ENCODE measurements at regions not wholly inside any gene's neighbourhood (a gene's known extent, or its start where the extent isn't known, plus 50 kb on each side); places are given as distances from the start of the nearest gene placed in this dataset.
A peak's percentile ranks its signal among the peaks of the same experiment; 100 is the strongest.
"Not testable (repeated sequence)": the region's sequence is repeated elsewhere in the genome, so short reads cannot be mapped to it uniquely, and the experiment has no call there.

DNA sequence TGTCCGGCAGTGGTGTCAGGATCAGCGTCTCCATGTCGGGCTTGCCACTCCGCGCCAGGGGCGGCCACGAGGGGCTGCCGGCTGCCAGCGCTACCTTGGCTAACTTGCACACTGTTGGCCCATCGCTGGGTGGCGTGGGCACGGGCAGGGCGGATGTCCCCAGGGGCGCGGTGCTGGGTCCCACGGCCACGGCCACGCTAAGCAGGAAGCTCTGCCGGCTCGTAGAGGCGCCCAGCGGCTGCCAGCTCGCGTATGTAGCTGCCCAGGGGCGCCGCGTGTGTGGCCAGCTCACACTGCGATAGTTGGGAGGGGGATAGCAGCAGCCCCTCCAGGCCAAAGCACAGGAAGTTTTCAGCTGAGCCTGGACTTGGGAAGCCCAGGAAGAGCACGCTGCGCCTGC lies 249.4 kb downstream of the ANKRD30B start:
- H3K4me3 Mint-ChIP-seq, result no peak overlapping the region
- ATAC-seq (no peak), DNase-seq (no peak)
- no peak overlapping the region for H3K27ac Mint-ChIP-seq
- H3K36me3 Mint-ChIP-seq, result no peaks in the 10 kb centered on the region
- CTCF ChIA-PET, result no interaction called here
- H3K9me3 Mint-ChIP-seq (ENCODE audit: low read depth), result no peaks in the 10 kb centered on the region
- H3K4me1 Mint-ChIP-seq, result no peaks in the 10 kb centered on the region
- H3K27me3 Mint-ChIP-seq, result no peaks in the 10 kb centered on the region

DNA sequence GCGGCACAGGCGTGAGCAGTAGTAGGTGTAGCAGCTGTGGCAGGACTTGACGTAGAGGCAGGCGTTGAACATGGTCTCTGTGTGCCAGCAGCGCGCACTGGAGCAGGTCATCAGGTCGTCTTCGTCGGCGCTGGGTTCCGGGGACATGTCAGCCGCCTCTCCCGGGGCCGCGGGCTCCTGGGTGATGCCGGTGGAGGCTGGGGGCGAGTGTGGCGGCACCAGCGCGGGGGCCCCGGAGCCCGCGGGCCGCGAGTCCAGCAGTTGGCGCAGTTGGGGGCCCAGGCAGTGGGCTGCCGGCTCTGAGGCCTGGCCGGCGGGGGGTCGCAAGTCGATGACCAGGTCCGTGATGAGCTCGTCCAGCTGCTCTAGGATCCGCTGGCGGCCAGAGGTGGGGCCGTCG lies 249.9 kb downstream of the ANKRD30B start:
- DNase-seq; H3K9me3 Mint-ChIP-seq (ENCODE audit: low read depth); ATAC-seq; H3K4me1 Mint-ChIP-seq; H3K36me3 Mint-ChIP-seq; H3K27ac Mint-ChIP-seq; H3K27me3 Mint-ChIP-seq; CTCF ChIA-PET; H3K4me3 Mint-ChIP-seq: not testable (repeated sequence)

DNA sequence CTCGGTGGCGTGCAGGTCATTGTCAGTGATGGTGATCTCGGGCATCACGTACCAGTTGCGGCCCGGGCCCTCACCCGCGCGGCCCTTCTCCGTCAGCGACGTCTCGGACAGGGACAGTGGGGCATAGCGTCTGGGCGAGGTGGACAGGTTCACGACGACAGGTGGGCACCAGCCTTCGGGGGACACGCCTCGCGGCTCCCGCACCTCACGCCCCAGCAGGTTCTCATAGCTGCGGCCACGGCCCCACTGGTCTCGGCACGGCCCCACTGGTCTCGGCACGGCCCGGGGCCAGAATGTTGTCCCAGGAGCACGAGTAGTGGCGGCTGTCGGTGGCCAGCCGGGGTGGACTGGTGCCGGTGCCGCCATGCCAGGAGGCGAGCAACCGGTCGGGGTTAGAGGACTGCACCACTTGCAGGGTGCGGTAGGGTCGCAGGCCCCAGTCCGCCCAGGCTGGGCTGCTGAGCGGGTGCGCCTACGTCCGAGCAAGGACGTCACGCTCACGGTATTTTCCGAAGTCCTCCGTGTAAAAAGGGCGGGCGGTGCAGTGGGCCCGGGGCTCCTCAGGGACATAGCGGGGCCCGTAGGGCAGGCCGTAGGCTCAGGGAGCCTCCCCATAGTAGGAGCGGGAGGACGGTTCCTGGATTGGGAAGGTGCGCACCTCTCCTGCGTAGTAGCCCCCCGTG lies 250.5 kb downstream of the ANKRD30B start:
- H3K27me3 Mint-ChIP-seq; H3K4me3 Mint-ChIP-seq; H3K9me3 Mint-ChIP-seq (ENCODE audit: low read depth); DNase-seq; ATAC-seq; H3K27ac Mint-ChIP-seq; CTCF ChIA-PET; H3K4me1 Mint-ChIP-seq; H3K36me3 Mint-ChIP-seq: not testable (repeated sequence)

DNA sequence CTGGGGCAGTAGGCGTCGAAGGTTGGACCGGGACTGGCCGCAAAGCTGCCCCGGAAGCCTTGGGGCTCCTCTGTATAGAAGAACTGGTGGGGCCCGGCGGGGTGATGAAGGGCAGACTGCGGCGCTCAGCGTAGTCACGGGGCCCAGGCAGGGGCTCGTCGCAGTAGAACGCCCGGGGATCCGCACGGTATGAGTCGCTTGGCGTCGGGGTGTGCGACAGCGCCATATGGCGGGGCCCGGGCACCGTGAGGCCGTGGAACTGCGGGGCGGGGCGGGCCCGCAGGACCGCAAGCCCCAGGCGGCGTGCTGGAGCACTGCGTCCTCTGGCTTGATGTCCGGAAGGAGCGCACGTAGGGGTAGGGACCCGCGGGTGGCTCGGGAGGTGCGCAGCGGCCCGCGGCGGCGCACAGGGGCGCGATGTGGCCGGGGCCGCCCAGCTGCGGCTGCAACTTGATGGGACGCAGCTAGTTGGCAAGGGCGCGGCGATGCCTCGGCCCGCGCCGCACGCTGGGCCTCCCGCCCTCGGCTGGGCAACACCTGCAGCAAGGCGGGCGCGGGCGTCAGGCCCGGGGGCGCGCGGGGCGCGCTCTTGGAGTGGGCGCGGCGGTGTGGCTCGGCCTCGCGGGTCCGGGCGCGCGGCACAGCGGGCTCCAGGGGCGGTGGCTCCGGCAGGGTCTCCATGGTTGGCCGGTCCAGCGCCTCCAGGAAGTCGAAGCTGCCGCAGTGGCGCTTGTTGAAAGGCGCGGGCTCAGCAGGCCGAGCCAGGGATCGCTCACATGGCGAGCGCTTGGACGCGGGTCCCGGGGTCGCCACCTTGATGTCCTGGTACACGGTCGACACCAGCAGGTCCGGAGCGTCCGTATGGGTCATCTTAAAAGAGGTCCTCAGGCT lies 251.4 kb downstream of the ANKRD30B start:
- Mint-ChIP-seq H3K36me3 (no peaks in the 10 kb centered on the region), H3K4me1 (no peaks in the 10 kb centered on the region), H3K4me3 (no peak overlapping the region), H3K9me3 (ENCODE audit: low read depth) (no peaks in the 10 kb centered on the region), H3K27me3 (no peaks in the 10 kb centered on the region), H3K27ac (no peak overlapping the region)
- ATAC-seq (no peak), DNase-seq (no peak)
- CTCF ChIA-PET, result no interaction called here

- DNase-seq; H3K27me3 Mint-ChIP-seq; H3K9me3 Mint-ChIP-seq (ENCODE audit: low read depth); H3K27ac Mint-ChIP-seq; H3K4me3 Mint-ChIP-seq; ATAC-seq; H3K4me1 Mint-ChIP-seq; H3K36me3 Mint-ChIP-seq; CTCF ChIA-PET: not testable (repeated sequence)
These were observed 252.4 kb downstream of the ANKRD30B start for GRCh38 chr18:15000119-15001037.

- H3K9me3 Mint-ChIP-seq (ENCODE audit: low read depth); H3K27me3 Mint-ChIP-seq; H3K27ac Mint-ChIP-seq; H3K4me3 Mint-ChIP-seq; ATAC-seq; H3K4me1 Mint-ChIP-seq; H3K36me3 Mint-ChIP-seq; CTCF ChIA-PET; DNase-seq: not testable (repeated sequence)
These were observed 253.2 kb downstream of the ANKRD30B start for GRCh38 chr18:15001038-15001794.

GRCh38 chr18:15001795-15002107 lies 253.8 kb downstream of the ANKRD30B start:
- ATAC-seq, result peak; percentile 45
- H3K4me1 Mint-ChIP-seq; CTCF ChIA-PET; H3K9me3 Mint-ChIP-seq (ENCODE audit: low read depth); H3K27ac Mint-ChIP-seq; H3K36me3 Mint-ChIP-seq; DNase-seq; H3K4me3 Mint-ChIP-seq; H3K27me3 Mint-ChIP-seq: not testable (repeated sequence)

- H3K36me3 Mint-ChIP-seq; H3K4me1 Mint-ChIP-seq; H3K9me3 Mint-ChIP-seq (ENCODE audit: low read depth); ATAC-seq; H3K27ac Mint-ChIP-seq; DNase-seq; CTCF ChIA-PET; H3K4me3 Mint-ChIP-seq; H3K27me3 Mint-ChIP-seq: not testable (repeated sequence)
These were observed 254.8 kb downstream of the ANKRD30B start for GRCh38 chr18:15002765-15003164.

GRCh38 chr18:15003231-15003630 lies 255.3 kb downstream of the ANKRD30B start:
- ATAC-seq; DNase-seq; H3K36me3 Mint-ChIP-seq; CTCF ChIA-PET; H3K27me3 Mint-ChIP-seq; H3K9me3 Mint-ChIP-seq (ENCODE audit: low read depth); H3K4me3 Mint-ChIP-seq; H3K4me1 Mint-ChIP-seq; H3K27ac Mint-ChIP-seq: not testable (repeated sequence)

DNA sequence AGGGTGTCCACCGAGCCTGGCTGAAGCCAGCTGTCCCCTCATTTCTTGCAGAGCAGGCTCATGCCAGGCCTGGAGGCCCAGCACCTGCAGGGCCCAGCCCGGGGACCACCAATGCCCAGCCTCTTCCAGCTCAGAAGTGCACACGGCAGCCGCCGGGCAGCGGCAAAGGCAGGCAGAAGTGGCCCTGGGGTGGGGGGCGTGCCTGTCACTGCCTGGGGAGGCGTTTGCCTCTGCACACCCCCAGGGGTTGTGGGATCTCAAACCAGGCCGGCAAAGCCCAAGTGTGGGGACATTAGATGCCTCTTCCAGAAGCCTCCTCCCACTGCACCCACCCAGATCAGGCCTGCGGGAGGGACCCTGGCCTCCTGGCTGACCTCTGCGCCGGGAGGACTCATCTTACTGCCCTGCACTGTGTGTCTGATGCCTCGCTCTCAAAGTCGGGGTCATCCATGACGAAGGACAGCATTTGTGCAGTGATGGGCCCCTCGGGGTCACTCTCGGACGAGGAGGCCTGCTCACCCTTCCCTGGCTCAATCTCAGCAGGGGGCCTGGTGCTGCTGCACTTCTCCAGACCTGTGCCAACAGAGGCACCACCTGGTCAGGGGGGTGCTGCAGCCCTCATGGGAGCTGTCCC lies 255.8 kb downstream of the ANKRD30B start:
- H3K4me3 Mint-ChIP-seq; H3K36me3 Mint-ChIP-seq; ATAC-seq; H3K9me3 Mint-ChIP-seq (ENCODE audit: low read depth); H3K27me3 Mint-ChIP-seq; H3K4me1 Mint-ChIP-seq; CTCF ChIA-PET; H3K27ac Mint-ChIP-seq; DNase-seq: not testable (repeated sequence)

- H3K27me3 Mint-ChIP-seq; H3K36me3 Mint-ChIP-seq; H3K4me3 Mint-ChIP-seq; H3K9me3 Mint-ChIP-seq (ENCODE audit: low read depth); DNase-seq; H3K27ac Mint-ChIP-seq; H3K4me1 Mint-ChIP-seq; CTCF ChIA-PET; ATAC-seq: not testable (repeated sequence)
These were observed 256.4 kb downstream of the ANKRD30B start for GRCh38 chr18:15004270-15004973.

DNA sequence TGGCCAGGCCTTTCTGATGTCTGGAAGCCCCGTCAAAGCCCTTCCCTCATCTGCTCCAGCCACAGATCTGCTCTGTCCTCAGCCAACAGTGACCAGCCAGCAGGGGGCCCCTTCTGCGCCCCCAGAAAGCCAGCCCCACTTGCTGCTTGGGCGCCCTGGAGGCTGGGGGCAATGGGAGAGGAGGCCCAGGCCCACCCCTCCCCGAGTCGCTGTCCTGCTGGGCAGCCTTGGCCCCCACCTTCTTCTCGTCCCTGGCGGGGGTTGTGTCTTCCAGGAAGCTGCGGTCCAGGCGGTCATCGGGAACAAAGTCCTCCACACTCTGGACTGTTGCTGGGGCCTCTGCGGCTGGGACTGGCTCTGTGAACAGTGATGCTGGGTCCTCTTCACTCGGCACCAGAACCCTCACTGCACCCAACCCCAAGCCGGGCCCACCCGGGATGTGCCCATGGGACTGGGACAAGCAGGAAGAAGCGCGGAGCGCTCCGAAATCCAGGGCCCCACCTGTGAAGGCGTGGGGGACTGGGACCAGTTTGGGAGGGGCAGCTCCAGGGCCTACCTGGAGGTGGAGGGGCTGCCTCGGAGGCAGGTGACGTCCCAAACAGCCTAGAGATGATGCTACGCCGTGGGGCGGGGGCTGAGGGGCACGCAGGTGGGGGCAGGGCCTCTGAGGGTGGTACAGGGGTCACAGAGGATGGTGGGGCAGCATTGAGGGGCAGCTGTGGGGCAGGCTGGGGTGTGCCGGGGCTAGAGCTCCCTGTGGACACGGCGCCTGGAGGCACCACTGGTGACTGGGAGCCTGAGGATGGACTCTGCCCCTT lies 257.6 kb downstream of the ANKRD30B start:
- H3K9me3 Mint-ChIP-seq (ENCODE audit: low read depth), result no peaks in the 10 kb centered on the region
- ATAC-seq (no peak), DNase-seq (no peak)
- H3K4me1 Mint-ChIP-seq, result no peaks in the 10 kb centered on the region
- CTCF ChIA-PET, result no interaction called here
- H3K36me3 Mint-ChIP-seq, result no peaks in the 10 kb centered on the region
- no peaks in the 10 kb centered on the region for H3K27me3 Mint-ChIP-seq
- no peak overlapping the region for H3K27ac Mint-ChIP-seq
- H3K4me3 Mint-ChIP-seq, result no peak overlapping the region

Data from activated CD8-positive, alpha-beta memory T cell treated with anti-CD3 and anti-CD28 coated beads, Interleukin-2, amount 10 ng/mL, durations not matched to agents 7 days and 5 days (primary cell).